Testis (tissue), 2 donors: ENCODE measurements at regions not wholly inside any gene's neighbourhood (a gene's known extent, or its start where the extent isn't known, plus 50 kb on each side); places are given as distances from the start of the nearest gene placed in this dataset.

Experiments used
- DNase-seq: peaks from one replicate; pipeline ENCODE4 v3.0.0-alpha.2; 2019
- H3K27ac ChIP-seq, 2 donors: fragments of 200-600 bp; sonication (generic); one replicate each; pipeline ENCODE4 v1.5.1; 2019
- H3K27me3 ChIP-seq: fragments of 200-600 bp; sonication (generic); one replicate; pipeline ENCODE4 v1.5.1; 2019
- H3K36me3 ChIP-seq: fragments of 200-600 bp; sonication (generic); one replicate; pipeline ENCODE4 v1.5.1; 2017; ENCODE audit warnings: low read depth; ENCODE audit errors: missing control alignments
- H3K4me1 ChIP-seq: fragments of 200-600 bp; sonication (generic); one replicate; pipeline ENCODE4 v1.5.1; 2019
- H3K4me3 ChIP-seq, 2 donors: fragments of 200-600 bp; sonication (generic); one replicate each; pipeline ENCODE4 v1.5.1; 2017 to 2019
- H3K9me3 ChIP-seq: fragments of 200-600 bp; sonication (generic); one replicate; pipeline ENCODE4 v1.5.1; 2017
- CTCF ChIP-seq, 3 experiments: fragments of 450-650 bp in 2 of 3; fragments of 200-600 bp in 1 of 3; sonication (generic) in 1 of 3; IDR thresholded peaks; one replicate each; pipeline ENCODE4 v1.5.1; 2016 to 2019; ENCODE audit warnings: antibody characterized with exemption in 3 of 3, mild to moderate bottlenecking in 2 of 3, moderate library complexity in 1 of 3
- POLR2A ChIP-seq: fragments of 450-650 bp; IDR thresholded peaks from one replicate; pipeline ENCODE4 v1.6.1; 2017; ENCODE audit warnings: antibody characterized with exemption, mild to moderate bottlenecking, moderate library complexity
- WGBS, 2 donors: methylation state at CpG; one replicate each; pipeline ENCODE4 v1.1.5; 2018; 5-methylcytosine and 5-hydroxymethylcytosine counted together
- intact Hi-C: fragments of 100-400 bp; cut with DNase I; formaldehyde crosslinking; loops from one replicate; pipeline ENCODE4 v1.15.1; 2023; ENCODE audit warnings: low total_unique reads

GRCh38 chr1:14420686-14421085 is 177.8 kb upstream of the KAZN start:
- H3K4me1 ChIP-seq = peaks cover 6% of the 10 kb centered on the region
- no peaks in the 10 kb centered on the region for H3K36me3 ChIP-seq
- TF ChIP-seq CTCF (IDR thresholded peaks at IDR 0.05) (no peak), POLR2A (no peak)
- 51 to 85% methylated on average over 19 to 26 of the region's 26 CpGs for WGBS, 2 donors
- peak overlapping the region; percentile 4 to 40 for H3K4me3 ChIP-seq
- no peak for DNase-seq
- no peaks in the 10 kb centered on the region for H3K9me3 ChIP-seq
- H3K27me3 ChIP-seq = no peaks in the 10 kb centered on the region
- intact Hi-C loops = no loop called here
- no peak overlapping the region for H3K27ac ChIP-seq

- H3K27ac ChIP-seq = no peak overlapping the region
- intact Hi-C loops = no loop called here
- TF ChIP-seq CTCF (IDR thresholded peaks at IDR 0.05) = no peak
- no peaks in the 10 kb centered on the region for H3K9me3 ChIP-seq
- H3K4me1 ChIP-seq = peaks cover 6% of the 10 kb centered on the region
- no peak for DNase-seq
- H3K4me3 ChIP-seq = no peak overlapping the region
- H3K27me3 ChIP-seq = no peaks in the 10 kb centered on the region
- WGBS, 2 donors = 71 to 74% methylated on average over 5 of the region's 5 CpGs
- H3K36me3 ChIP-seq = no peaks in the 10 kb centered on the region
Observed at GRCh38 chr1:14421295-14421976, 177.0 kb upstream of the KAZN start.

- intact Hi-C loops = no loop called here
- 39 to 66% methylated on average over 9 of the region's 9 CpGs for WGBS, 2 donors
- H3K27me3 ChIP-seq = no peaks in the 10 kb centered on the region
- H3K4me3 ChIP-seq = no peak overlapping the region
- DNase-seq = no peak
- no peak overlapping the region for H3K27ac ChIP-seq
- peaks cover 6% of the 10 kb centered on the region for H3K4me1 ChIP-seq
- no peaks in the 10 kb centered on the region for H3K36me3 ChIP-seq
- no peaks in the 10 kb centered on the region for H3K9me3 ChIP-seq
- TF ChIP-seq CTCF (IDR thresholded peaks at IDR 0.05) (no peak), POLR2A (no peak)
Observed at GRCh38 chr1:14421977-14422609, 176.4 kb upstream of the KAZN start.

GRCh38 chr1:14424325-14425002 is 174.0 kb upstream of the KAZN start:
- no peaks in the 10 kb centered on the region for H3K36me3 ChIP-seq
- DNase-seq = no peak
- H3K4me3 ChIP-seq = no peak overlapping the region
- peaks cover 6% of the 10 kb centered on the region for H3K4me1 ChIP-seq
- intact Hi-C loops = no loop called here
- TF ChIP-seq CTCF (IDR thresholded peaks at IDR 0.05) (no peak), POLR2A (no peak)
- no peak overlapping the region for H3K27ac ChIP-seq
- H3K27me3 ChIP-seq = no peaks in the 10 kb centered on the region
- 95% methylated on average over 9 of the region's 9 CpGs for WGBS, 2 donors
- no peaks in the 10 kb centered on the region for H3K9me3 ChIP-seq
